ENCODE measurements at regions not wholly inside any gene's neighbourhood (a gene's known extent, or its start where the extent isn't known, plus 50 kb on each side); places are given as distances from the start of the nearest gene placed in this dataset.

- TF ChIP-seq POLR2AphosphoS5 (IDR thresholded peaks at IDR 0.05; ENCODE audit: low read depth) (no peak), CREB1 (CRISPR knock-in tag; IDR thresholded peaks at IDR 0.05; ENCODE audit: low read depth) (no peak), CTCF (conservative IDR thresholded peaks at IDR 0.05; ENCODE audit: low read depth in 2 of 2) (no peak), REST (IDR thresholded peaks at IDR 0.05; ENCODE audit: unreplicated experiment) (no peak), EZH2phosphoT487 (IDR thresholded peaks at IDR 0.05; ENCODE audit: unreplicated experiment) (no peak), EZH2 (IDR thresholded peaks at IDR 0.05; ENCODE audit: low read depth, unreplicated experiment) (no peak), ETS1 (IDR thresholded peaks at IDR 0.05) (no peak), ZNF114 (CRISPR knock-in tag; IDR thresholded peaks at IDR 0.05) (no peak), ZNF331 (CRISPR knock-in tag; IDR thresholded peaks at IDR 0.05; ENCODE audit: low read depth) (no peak), NANOG (IDR thresholded peaks at IDR 0.05; ENCODE audit: borderline replicate concordance) (no peak), ZNF462 (CRISPR knock-in tag; IDR thresholded peaks at IDR 0.05) (no peak)
Measured at GRCh38 chr15:94925680-94926079, 694.3 kb downstream of the MCTP2 start.
